ENCODE measurements at regions not wholly inside any gene's neighbourhood (a gene's known extent, or its start where the extent isn't known, plus 50 kb on each side); places are given as distances from the start of the nearest gene placed in this dataset.

DNA sequence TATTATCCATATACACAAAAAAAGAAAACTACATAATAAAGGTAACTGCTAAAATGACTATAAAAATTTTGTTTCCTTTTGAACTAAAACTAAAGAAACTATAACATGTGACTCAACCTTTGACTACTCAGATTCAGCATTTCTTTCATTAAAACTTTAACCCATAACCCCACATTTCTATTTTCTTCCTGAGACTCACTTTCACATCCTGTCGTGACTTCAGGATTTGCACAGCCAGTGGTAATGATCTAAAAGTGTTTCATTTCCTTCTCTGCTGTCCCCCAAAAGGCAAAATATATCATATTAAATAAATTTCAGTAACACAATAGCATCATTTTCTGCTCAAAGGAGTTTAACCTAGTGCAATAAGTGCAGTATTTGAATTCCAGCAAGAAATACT lies 1022.4 kb upstream of the DIAPH2 start (continued):
- TF ChIP-seq MYNN (CRISPR knock-in tag; IDR thresholded peaks at IDR 0.05; ENCODE audit: low read depth) (no peak), MIER3 (CRISPR knock-in tag; IDR thresholded peaks at IDR 0.05; ENCODE audit: borderline replicate concordance) (no peak), CCAR2 (optimal IDR thresholded peaks at IDR 0.05; ENCODE audit: low read depth, low read length) (no peak), EP300 (IDR thresholded peaks at IDR 0.05; ENCODE audit: low read depth in 2 of 2, low read length in 2 of 2) (no peak), EP300 (CRISPR knock-in tag; IDR thresholded peaks at IDR 0.05; ENCODE audit: borderline replicate concordance) (no peak), MAFK (conservative IDR thresholded peaks at IDR 0.05 in 1 of 2, IDR thresholded peaks at IDR 0.05 in 1 of 2; ENCODE audit: low read length in 2 of 2) (no peak), ERF (CRISPR knock-in tag; IDR thresholded peaks at IDR 0.05) (no peak), NFIB (CRISPR knock-in tag; IDR thresholded peaks at IDR 0.05; ENCODE audit: borderline replicate concordance) (no peak), ZNF138 (CRISPR knock-in tag; IDR thresholded peaks at IDR 0.05; ENCODE audit: low read depth) (no peak)
- TF ChIP-seq, protein P1, sequence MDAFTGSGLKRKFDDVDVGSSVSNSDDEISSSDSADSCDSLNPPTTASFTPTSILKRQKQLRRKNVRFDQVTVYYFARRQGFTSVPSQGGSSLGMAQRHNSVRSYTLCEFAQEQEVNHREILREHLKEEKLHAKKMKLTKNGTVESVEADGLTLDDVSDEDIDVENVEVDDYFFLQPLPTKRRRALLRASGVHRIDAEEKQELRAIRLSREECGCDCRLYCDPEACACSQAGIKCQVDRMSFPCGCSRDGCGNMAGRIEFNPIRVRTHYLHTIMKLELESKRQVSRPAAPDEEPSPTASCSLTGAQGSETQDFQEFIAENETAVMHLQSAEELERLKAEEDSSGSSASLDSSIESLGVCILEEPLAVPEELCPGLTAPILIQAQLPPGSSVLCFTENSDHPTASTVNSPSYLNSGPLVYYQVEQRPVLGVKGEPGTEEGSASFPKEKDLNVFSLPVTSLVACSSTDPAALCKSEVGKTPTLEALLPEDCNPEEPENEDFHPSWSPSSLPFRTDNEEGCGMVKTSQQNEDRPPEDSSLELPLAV (CRISPR knock-in tag; conservative IDR thresholded peaks at IDR 0.05; ENCODE audit: low read depth), result no peak
- TF ChIP-seq, protein P2, sequence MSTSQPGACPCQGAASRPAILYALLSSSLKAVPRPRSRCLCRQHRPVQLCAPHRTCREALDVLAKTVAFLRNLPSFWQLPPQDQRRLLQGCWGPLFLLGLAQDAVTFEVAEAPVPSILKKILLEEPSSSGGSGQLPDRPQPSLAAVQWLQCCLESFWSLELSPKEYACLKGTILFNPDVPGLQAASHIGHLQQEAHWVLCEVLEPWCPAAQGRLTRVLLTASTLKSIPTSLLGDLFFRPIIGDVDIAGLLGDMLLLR (CRISPR knock-in tag; IDR thresholded peaks at IDR 0.05), result no peak

DNA sequence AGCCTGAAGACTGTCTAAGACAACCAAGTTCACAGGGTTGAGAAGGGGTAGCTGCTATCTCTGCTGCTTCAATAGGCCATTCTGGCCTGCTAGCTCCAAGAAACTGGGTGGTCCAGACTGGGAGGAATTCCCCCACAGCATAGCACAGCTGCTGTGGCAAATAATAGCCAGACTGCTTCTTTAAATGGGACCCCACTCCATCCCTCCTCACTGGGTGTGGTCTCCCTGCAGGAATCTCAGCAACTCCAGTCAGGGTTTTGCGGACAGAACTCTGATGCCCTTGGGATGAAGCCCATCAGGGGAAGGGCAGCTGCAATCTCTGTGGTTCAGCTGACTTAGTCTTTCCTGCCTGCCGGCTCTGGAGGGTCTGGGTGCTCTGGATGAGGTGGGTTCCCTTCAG lies 1018.6 kb upstream of the DIAPH2 start:
- DNase-seq (ENCODE audit: low spot score) (no peak), ATAC-seq (no peak), FAIRE-seq (no peak)
- H3K79me2 ChIP-seq (ENCODE audit: insufficient read depth, low read length), result no peaks in the 10 kb centered on the region
- H3K36me3 ChIP-seq (replicated peaks in 1 of 2; ENCODE audit: control insufficient read depth in 1 of 2, insufficient read depth in 2 of 2, low read length in 2 of 2), result no peaks in the 10 kb centered on the region
- no peaks in the 10 kb centered on the region for H3K27me3 ChIP-seq (ENCODE audit: control insufficient read depth in 1 of 2, insufficient read depth in 2 of 2, low read length in 2 of 2)
- H3K4me3 ChIP-seq (replicated peaks in 1 of 3; ENCODE audit: insufficient read depth in 1 of 3, low read depth in 2 of 3, low read length in 3 of 3), result no peak overlapping the region
- no peaks in the 10 kb centered on the region for H3K9me3 ChIP-seq (ENCODE audit: low read length)
- CTCF ChIA-PET (ENCODE audit: low intra/inter-chr PET ratio, low total read pairs), result no interaction called here
- H3K27ac ChIP-seq (ENCODE audit: extremely low read length, insufficient read depth, low read length), result no peak overlapping the region
- WGBS (ENCODE audit: low lambda C conversion rate), result no CpG with 5 or more reads among the region's 2 CpGs
- H3K4me2 ChIP-seq (ENCODE audit: low read depth, low read length), result no peak overlapping the region
- H3K4me1 ChIP-seq (ENCODE audit: insufficient read depth, low read length), result no peaks in the 10 kb centered on the region
- no peak overlapping the region for H2AFZ ChIP-seq (ENCODE audit: low read length)
- TF ChIP-seq ARID2 (CRISPR knock-in tag; IDR thresholded peaks at IDR 0.05; ENCODE audit: borderline replicate concordance) (no peak), ATF7 (IDR thresholded peaks at IDR 0.05) (no peak), ATF7 (CRISPR knock-in tag; IDR thresholded peaks at IDR 0.05) (no peak), ZNF878 (CRISPR knock-in tag; IDR thresholded peaks at IDR 0.05) (no peak), MYC (CRISPR knock-in tag; IDR thresholded peaks at IDR 0.05; ENCODE audit: borderline replicate concordance) (no peak)
- POLR2A ChIA-PET, result no interaction called here
- in situ Hi-C loops (cut with HindIII; ENCODE audit: extremely low pct_ligation_motif_present, low pct_unique_long_range_greater_than_20kb) (no loop called here), intact Hi-C loops (cut with micrococcal nuclease; ENCODE audit: unreplicated experiment) (no loop called here)
- BruUV-seq (replicated peaks), result no TSS peak
- H4K20me1 ChIP-seq (ENCODE audit: insufficient read depth, low read length), result no peaks in the 10 kb centered on the region
- H3K9ac ChIP-seq (ENCODE audit: insufficient read depth, low read depth, low read length), result no peak overlapping the region

All from HepG2 (cell line).